Pons (tissue), 1 donor: ENCODE measurements at regions not wholly inside any gene's neighbourhood (a gene's known extent, or its start where the extent isn't known, plus 50 kb on each side); places are given as distances from the start of the nearest gene placed in this dataset.
"Not testable (repeated sequence)": the region's sequence is repeated elsewhere in the genome, so short reads cannot be mapped to it uniquely, and the experiment has no call there.

ENCODE experiments used
- DNase-seq: peaks from one replicate; pipeline ENCODE4 v3.0.0-alpha.2; 2016; ENCODE audit warnings: low spot score

DNA sequence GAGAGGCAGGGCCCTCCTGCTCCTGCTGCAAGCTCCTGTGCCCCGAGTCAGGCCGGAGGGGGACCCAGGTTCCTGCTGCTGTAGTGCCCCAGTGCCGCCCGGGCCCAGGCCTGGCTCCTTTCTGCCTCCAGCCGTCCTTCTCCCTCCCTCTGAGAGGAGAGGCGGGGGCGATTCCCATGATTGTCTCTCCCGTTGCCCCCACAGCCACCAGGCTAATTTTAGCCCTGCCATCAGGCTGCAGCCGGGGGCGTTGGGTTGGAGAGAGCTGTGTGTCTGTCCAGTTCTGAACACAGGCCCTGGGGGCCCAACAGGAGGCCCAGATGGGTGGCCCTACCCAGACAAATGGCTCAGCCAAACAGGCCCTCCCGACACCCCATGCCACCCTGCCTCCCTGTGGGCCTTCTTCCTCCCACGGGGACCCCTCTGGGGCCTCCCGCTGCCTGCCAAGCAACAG is 214.8 kb downstream of the TBC1D2B start:
- DNase-seq = no peak

DNA sequence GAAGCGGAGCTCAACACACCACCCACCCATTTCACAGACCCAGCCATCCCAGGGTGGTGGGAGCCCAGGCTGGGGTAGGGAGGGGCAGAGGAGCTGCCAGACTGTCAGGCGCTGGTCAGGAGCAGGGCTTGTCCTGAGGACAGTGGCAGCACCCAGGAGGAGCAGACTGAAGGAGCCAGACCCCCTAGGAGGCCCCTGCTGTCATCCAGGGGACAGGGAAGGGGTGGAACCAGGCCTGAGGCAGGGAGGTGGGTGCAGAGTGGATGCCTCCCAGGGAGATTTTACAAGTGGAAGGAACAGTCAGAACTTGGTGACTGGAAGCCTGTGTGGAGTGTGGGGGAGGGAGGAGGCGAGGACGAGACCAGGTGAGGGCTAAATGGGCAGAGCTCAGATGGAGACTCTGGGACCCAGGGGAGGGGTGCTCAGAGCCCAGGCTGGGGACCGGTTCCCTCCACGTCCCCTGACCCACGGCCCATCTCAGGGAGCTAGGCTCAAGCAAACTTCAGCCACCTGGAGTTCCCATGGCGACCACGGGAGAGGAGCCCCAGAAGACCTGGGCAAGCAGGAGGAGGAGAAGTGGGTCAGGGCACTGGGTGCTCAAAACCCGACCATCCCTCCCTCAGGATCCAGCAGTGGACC is 215.4 kb downstream of the TBC1D2B start:
- DNase-seq = not testable (repeated sequence)

DNA sequence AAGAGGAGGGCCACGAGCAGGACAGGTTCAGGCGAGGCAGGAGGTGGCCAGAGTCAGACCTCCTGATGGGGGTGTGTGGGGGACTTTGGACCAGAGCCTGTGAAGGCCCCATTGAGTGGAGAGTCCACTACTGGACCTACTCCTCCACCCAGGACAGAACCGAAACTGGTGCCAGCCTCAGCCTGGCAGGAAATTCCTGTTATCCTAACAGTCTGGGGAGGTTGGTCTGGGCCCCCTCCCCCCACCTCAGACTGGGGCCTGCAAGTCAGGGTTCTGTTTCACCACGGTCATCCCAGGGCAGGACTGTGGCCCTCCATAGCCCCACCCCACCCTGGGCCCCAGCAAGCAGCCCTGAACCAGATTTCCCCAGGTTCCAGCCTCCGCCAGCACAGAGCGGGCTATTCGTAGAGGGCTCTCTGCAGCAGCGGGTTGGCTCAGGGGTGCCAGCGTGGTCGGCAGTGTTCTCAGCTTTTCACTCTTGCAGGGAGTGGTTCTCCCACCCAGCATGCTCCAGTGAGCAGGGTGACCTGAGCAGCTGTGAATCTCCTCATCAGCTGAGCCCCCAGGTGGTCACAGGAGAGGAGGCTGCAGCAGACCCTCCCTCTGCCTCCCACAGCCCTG is 217.3 kb downstream of the TBC1D2B start:
- no peak for DNase-seq

GRCh38 chr15:77859491-77860060 is 217.9 kb downstream of the TBC1D2B start:
- DNase-seq = no peak

GRCh38 chr15:77858792-77859490 is 218.6 kb downstream of the TBC1D2B start:
- DNase-seq = no peak

DNA sequence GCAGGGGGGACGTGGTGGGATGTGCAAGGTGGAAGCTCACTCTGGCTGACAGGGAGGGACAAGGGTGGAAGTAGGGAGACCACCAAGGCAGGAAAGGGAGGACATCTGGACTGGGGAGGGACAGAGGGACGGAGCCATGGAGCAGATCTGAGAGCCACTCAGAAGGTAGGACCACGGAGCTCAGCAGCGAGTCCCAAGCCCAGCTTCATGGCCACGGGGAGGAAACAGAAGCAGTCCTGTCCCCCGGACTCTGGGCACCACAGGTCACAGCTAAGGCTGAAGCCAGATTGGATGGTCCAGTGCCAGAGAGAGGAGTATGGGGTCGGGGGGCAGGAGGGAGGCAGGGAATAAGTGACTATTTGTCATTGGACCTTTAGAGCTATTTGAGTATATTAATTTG is 220.1 kb downstream of the TBC1D2B start:
- no peak for DNase-seq

GRCh38 chr15:77856705-77857346 is 220.7 kb downstream of the TBC1D2B start:
- DNase-seq = no peak

DNA sequence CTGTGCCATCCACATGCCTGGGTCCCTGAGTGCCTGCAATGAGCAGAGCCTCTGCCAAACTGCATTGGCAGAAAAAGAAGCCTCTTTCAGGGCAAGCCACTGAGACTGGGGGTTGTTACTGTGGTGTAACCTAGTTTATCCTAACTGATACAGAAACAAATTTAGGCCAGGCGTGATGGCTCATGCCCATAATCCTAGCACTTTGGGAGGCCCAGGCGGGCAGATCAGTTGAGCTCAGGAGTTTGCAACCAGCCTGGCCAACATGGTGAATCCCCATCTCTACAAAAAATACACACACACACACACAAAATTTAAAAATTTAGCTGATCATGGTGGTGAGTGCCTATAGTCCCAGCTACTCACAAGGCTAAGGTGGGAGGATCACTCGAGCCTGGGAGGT is 221.6 kb downstream of the TBC1D2B start:
- DNase-seq = no peak

DNA sequence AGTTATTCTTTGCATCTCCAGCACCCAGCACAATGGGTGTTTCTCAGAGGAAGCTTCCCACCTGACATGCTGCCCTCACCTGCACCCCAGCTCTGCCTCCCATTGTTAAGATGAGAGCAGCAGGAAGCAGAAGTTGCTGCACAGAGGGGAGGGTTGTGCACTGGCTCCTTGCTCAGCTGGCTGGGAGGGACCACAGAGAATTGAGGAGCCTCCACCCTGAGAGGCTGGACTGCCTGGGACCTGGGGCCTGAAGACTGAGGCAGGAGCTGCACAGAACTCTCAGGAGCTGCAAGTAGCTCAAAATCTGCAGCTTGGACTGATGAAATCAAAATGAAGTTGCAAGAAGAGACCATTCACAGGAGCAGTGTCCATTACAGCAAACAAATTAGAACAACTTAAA is 222.3 kb upstream of the LINGO1 start:
- DNase-seq = no peak

DNA sequence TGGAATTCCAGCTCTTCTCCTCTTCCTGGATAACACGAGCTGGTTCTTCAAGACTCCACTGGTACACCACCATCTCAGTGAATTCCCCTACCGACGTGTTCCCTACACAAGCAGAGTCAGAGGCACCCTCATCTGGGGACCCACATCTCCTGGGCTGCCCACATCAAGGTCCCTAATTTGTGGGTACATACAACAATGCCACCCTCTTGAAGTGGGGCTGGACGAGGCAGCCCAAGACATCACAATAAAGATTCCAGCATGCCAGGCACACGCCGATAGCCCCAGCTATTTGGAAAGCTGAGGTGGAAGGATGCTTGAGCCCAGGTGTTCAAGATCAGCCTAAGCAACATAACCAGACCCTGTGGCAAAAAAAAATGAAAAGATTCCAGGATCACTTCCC is 221.2 kb upstream of the LINGO1 start:
- no peak for DNase-seq

- no peak for DNase-seq
These were observed 220.3 kb upstream of the LINGO1 start for GRCh38 chr15:77853008-77853328.

DNA sequence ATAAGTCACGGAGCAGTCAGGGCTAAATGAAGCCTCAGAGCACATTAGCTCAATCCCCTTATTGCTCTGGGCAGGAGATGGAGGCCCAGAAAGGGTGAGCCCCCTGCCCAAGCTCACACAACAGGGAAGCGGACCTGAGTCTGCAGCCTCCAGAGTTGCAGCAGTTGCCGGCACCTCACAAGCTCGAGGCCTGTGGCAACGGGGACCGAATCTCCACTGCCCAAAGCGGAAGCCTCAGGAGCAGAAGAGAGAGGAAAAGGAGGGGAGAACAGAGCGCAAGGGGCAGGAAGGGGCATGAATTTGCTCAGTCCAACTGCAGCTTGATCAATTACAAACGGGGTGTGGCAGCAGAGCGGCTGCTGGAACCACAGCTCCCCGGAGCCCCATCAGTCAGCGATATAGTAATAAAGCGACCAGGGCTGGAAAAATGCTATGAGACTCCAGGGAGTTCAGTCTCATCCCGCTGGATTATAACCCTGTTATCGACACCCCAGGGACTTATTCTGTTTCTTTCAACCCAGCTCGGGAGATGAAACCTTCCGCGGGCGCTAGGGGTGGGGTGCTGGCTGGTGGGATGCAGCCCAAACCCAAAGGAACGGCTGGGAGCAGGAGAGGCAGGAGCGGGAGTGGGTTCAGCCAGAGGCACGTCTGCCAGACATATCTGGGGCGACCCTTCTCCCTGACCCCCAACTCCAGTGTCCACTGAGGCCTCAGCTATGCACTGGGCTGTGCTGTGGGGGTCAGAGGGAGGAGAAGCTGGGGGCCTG is 219.7 kb upstream of the LINGO1 start:
- no peak for DNase-seq

DNA sequence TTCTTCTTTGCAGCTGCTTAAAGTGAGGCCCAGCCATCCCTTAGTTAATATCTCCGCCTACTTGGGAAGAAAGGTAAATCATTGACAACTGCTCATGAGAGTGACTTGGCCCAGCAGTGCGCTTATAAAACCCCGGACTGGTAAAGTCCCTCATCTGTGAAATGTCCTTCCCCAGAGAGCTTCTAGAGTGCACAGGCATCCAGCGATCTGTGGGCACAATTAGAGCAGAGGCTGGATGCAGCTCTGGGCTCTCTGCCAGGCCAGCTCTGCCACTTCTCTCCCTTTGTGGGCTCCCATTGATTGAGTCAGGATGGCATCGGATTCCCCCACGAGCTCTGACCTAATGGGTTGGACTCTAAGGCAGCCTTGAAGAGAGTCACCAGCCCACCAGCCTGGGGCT is 219.0 kb upstream of the LINGO1 start:
- DNase-seq = peak; percentile 71

GRCh38 chr15:77851086-77851485 is 218.4 kb upstream of the LINGO1 start:
- no peak for DNase-seq

- no peak for DNase-seq
These were observed 214.3 kb upstream of the LINGO1 start for GRCh38 chr15:77846986-77847385.

DNA sequence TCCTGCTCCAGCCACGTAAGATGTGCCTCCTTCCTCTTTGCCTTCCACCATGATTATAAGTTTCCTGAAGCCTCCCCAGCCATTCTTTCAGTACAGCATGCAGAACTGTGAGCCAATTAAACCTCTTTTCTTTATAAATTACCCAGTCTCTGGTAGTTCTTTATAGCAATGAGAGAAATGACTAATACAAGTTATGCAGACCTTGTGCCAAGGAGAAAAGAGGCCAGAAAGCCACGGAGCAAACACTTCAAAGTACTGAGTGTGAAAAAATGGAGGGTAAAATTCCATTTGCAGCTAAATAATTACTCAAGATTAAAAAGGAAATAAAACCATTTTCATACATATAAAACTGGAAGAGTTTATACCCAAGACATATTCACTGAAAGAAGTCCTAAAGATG is 213.6 kb upstream of the LINGO1 start:
- DNase-seq = no peak

GRCh38 chr15:77844798-77845446 is 212.2 kb upstream of the LINGO1 start:
- no peak for DNase-seq

GRCh38 chr15:77843546-77843945 is 210.8 kb upstream of the LINGO1 start:
- no peak for DNase-seq

DNA sequence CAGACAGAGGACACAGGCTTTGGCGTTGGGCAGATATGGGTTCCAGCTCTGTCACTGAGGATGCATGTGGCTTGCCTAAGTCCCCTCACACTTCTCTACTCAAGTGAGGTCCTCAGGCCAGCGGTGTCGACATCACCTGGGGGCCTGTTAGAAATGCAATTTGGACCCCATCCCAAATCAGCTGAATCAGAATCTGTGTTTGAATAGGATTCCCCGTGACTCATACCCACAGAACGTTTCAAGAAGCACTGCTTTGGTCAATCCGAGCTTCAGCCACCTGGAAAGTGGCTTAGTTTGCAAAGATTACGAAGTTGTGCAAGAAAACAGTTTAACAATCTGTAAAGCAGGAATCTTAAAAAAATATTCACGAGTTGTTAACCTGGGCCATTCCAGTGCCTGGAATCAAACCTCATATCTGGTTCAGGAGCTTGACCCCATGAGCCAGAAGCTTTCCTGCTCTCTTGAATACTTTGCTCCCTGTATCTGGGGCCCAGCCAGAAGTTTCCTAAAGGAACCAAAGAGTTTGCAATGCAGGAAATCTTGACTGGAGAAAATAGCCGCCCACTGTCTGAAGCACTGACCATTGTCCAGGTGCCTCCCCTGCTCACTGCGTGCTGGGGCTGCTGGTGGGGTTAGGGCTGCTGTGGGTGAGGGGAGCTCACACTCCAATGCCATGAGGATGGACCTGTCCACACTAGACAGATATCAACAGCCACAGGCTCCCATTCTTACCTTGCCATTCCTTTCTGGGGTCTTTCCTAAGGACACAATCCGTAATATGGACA is 208.5 kb upstream of the LINGO1 start:
- no peak for DNase-seq
